Transverse colon (tissue), 4 donors: ENCODE measurements at regions not wholly inside any gene's neighbourhood (a gene's known extent, or its start where the extent isn't known, plus 50 kb on each side); places are given as distances from the start of the nearest gene placed in this dataset.

Source experiments
- DNase-seq: peaks from one replicate; pipeline ENCODE4 v3.0.0-alpha.2; 2019
- H3K27ac ChIP-seq, 4 donors: fragments of 200-600 bp; sonication (generic); 2 replicates each; pipeline ENCODE4 v1.5.1; 2016 to 2018; ENCODE audit warnings: inconsistent platforms in 4 of 4
- H3K27me3 ChIP-seq: fragments of 200-600 bp; sonication (generic); 2 replicates; pipeline ENCODE4 v1.5.1; 2017; ENCODE audit warnings: inconsistent platforms
- H3K36me3 ChIP-seq, 4 donors: fragments of 200-600 bp; sonication (generic); 2 replicates each; pipeline ENCODE4 v1.5.1; 2017 to 2019; ENCODE audit warnings: inconsistent platforms in 4 of 4
- H3K4me1 ChIP-seq, 4 donors: fragments of 200-600 bp; sonication (generic); 2 replicates each; pipeline ENCODE4 v1.5.1; 2017 to 2020; ENCODE audit warnings: inconsistent platforms in 4 of 4
- H3K4me3 ChIP-seq, 4 donors: fragments of 200-600 bp; sonication (generic); 1 replicate in 1 of 4; 2 replicates in 3 of 4; pipeline versions ENCODE4 v1.5.1 to v1.6.1; 2017 to 2019; ENCODE audit warnings: inconsistent platforms in 4 of 4
- H3K9me3 ChIP-seq, 2 donors: fragments of 200-600 bp; sonication (generic); 2 replicates each; pipeline ENCODE4 v1.5.1; 2017 to 2019; ENCODE audit warnings: inconsistent platforms in 2 of 2
- CTCF ChIP-seq, 5 experiments: fragments of 200-600 bp in 3 of 5; fragments of 450-650 bp in 2 of 5; sonication (generic) in 3 of 5; IDR thresholded peaks; 1 replicate in 2 of 5; 2 replicates in 3 of 5; pipeline ENCODE4 v1.5.1; 2016 to 2017; ENCODE audit warnings: antibody characterized with exemption in 5 of 5, inconsistent platforms in 3 of 5, mild to moderate bottlenecking in 2 of 5, moderate library complexity in 1 of 5
- EP300 ChIP-seq: sonication (generic); formaldehyde crosslinking; IDR thresholded peaks from one replicate; pipeline ENCODE4 v1.6.1; 2017; ENCODE audit warnings: antibody characterized with exemption, low read depth
- POLR2A ChIP-seq: fragments of 450-650 bp; IDR thresholded peaks from one replicate; pipeline ENCODE4 v1.6.1; 2016; ENCODE audit warnings: antibody characterized with exemption, mild to moderate bottlenecking, moderate library complexity
- POLR2AphosphoS5 ChIP-seq, 3 donors: sonication (generic); formaldehyde crosslinking; IDR thresholded peaks; one replicate each; pipeline ENCODE4 v1.6.1; 2016; ENCODE audit warnings: antibody characterized with exemption in 3 of 3
- WGBS, 2 donors: methylation state at CpG; one replicate each; pipeline ENCODE4 v1.1.5; 2018; ENCODE audit warnings: low coverage in 1 of 2; 5-methylcytosine and 5-hydroxymethylcytosine counted together
- in situ Hi-C, 4 donors: fragments of 200-750 bp; cut with MboI; loops; one replicate each; pipeline versions ENCODE4 v1.15.0 to v1.15.1; 2017; ENCODE audit warnings: low sequenced_read_pairs in 3 of 4, low pct_ligation_motif_present in 1 of 4, low pct_unique_long_range_greater_than_20kb in 1 of 4
- intact Hi-C: fragments of 100-400 bp; cut with DNase I; formaldehyde crosslinking; loops from one replicate; pipeline ENCODE4 v1.15.1; 2023; ENCODE audit warnings: low total_unique reads

GRCh38 chr18:69128978-69129377, 271.7 kb upstream of the DOK6 start:
- H3K27ac ChIP-seq = no peak overlapping the region
- intact Hi-C loops = no loop called here
- H3K4me1 ChIP-seq = no peaks in the 10 kb centered on the region
- no peak for DNase-seq
- WGBS, 2 donors = 45 to 100% methylated on average over 1 to 3 of the region's 3 CpGs
- no peak overlapping the region for H3K4me3 ChIP-seq
- H3K27me3 ChIP-seq = no peaks in the 10 kb centered on the region
- no peaks in the 10 kb centered on the region for H3K36me3 ChIP-seq
- TF ChIP-seq CTCF (IDR thresholded peaks at IDR 0.05) = no peak
- no peak for TF ChIP-seq EP300
- TF ChIP-seq POLR2AphosphoS5 (IDR thresholded peaks at IDR 0.05) = no peak
- TF ChIP-seq POLR2A = no peak
- H3K9me3 ChIP-seq = peaks cover 0 to 4% of the 10 kb centered on the region in 2 donors
- in situ Hi-C loops = no loop called here

- DNase-seq = no peak
- Histone ChIP-seq H3K27ac (no peak overlapping the region), H3K4me3 (no peak overlapping the region), H3K9me3 (no peaks in the 10 kb centered on the region), H3K36me3 (no peaks in the 10 kb centered on the region), H3K4me1 (no peaks in the 10 kb centered on the region), H3K27me3 (no peaks in the 10 kb centered on the region)
- no peak for TF ChIP-seq POLR2AphosphoS5 (IDR thresholded peaks at IDR 0.05)
- TF ChIP-seq EP300 = no peak
- no peak for TF ChIP-seq CTCF (IDR thresholded peaks at IDR 0.05)
- TF ChIP-seq POLR2A = no peak
- in situ Hi-C loops = no loop called here
- WGBS, 2 donors = 69 to 77% methylated on average over 2 of the region's 2 CpGs
- intact Hi-C loops = no loop called here
Measured at GRCh38 chr18:69138088-69138487, 262.6 kb upstream of the DOK6 start.

GRCh38 chr18:69143084-69143483, 257.6 kb upstream of the DOK6 start:
- no peaks in the 10 kb centered on the region for H3K9me3 ChIP-seq
- H3K27me3 ChIP-seq = no peaks in the 10 kb centered on the region
- TF ChIP-seq POLR2A (no peak), EP300 (no peak), POLR2AphosphoS5 (IDR thresholded peaks at IDR 0.05) (no peak), CTCF (IDR thresholded peaks at IDR 0.05) (no peak)
- no peaks in the 10 kb centered on the region for H3K4me1 ChIP-seq
- 82 to 89% methylated on average over 2 of the region's 2 CpGs for WGBS, 2 donors
- no peak for DNase-seq
- H3K36me3 ChIP-seq = no peaks in the 10 kb centered on the region
- in situ Hi-C loops = no loop called here
- intact Hi-C loops = no loop called here
- no peak overlapping the region for H3K4me3 ChIP-seq
- no peak overlapping the region for H3K27ac ChIP-seq

- 82 to 83% methylated on average over 3 of the region's 3 CpGs for WGBS, 2 donors
- TF ChIP-seq POLR2AphosphoS5 (IDR thresholded peaks at IDR 0.05) (no peak), CTCF (IDR thresholded peaks at IDR 0.05) (no peak), POLR2A (no peak), EP300 (no peak)
- Histone ChIP-seq H3K27me3 (no peaks in the 10 kb centered on the region), H3K9me3 (no peaks in the 10 kb centered on the region), H3K4me1 (no peaks in the 10 kb centered on the region), H3K4me3 (no peak overlapping the region), H3K36me3 (no peaks in the 10 kb centered on the region), H3K27ac (no peak overlapping the region)
- no peak for DNase-seq
- intact Hi-C loops = no loop called here
- in situ Hi-C loops = no loop called here
Measured at GRCh38 chr18:69152436-69152835, 248.3 kb upstream of the DOK6 start.
